GM18861 (cell line): ENCODE measurements at regions not wholly inside any gene's neighbourhood (a gene's known extent, or its start where the extent isn't known, plus 50 kb on each side); places are given as distances from the start of the nearest gene placed in this dataset.

Source experiments
- ATAC-seq: cut with Tn5 transposase; IDR thresholded peaks from one replicate; pipeline ENCODE4 v1.9.1; 2021; ENCODE audit not compliant: unreplicated experiment

- no peak for ATAC-seq
These were observed 231.6 kb upstream of the TAS2R1 start for GRCh38 chr5:9861666-9862256.

GRCh38 chr5:9859808-9860207, 229.7 kb upstream of the TAS2R1 start:
- ATAC-seq, result no peak

DNA sequence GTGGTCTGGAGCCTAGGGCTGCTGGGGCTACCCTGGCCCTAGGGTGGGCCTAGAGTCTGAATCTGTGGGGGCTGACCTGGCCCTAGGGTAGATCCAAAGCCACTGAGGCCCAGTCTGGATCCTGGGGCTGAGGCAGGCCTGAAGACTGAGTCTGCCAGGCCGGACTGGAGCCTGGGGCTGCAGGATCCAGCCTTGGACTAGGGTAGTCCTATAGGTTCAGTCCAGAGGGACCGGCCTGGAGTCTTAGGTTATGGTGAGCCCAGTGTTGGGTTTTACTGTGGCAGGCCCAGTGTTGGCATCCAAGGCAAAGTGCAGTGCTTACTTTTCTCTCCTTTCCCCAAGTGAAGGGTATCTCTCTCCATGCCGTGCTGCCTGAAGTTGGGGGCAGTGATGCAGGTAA, 227.9 kb upstream of the TAS2R1 start:
- ATAC-seq, result no peak

DNA sequence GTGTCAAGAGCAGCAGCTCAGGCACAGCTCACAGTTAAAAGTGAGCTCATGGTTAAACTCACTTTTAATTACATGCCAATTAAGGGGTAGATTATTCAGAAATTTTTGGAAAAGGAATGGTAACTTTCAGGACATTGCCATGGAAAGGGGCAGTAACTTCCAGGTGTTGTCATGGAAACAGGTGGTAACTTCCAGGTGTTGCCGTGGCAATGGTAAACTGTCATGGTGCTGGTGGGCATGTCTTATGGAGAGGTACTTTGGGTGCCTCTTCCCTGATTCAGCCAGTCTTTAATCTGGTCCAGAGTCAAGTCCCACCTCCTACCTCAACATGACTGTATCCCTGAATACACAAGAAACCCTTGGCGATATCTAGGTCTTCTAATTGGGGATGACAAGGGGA, 223.2 kb upstream of the TAS2R1 start:
- no peak for ATAC-seq

DNA sequence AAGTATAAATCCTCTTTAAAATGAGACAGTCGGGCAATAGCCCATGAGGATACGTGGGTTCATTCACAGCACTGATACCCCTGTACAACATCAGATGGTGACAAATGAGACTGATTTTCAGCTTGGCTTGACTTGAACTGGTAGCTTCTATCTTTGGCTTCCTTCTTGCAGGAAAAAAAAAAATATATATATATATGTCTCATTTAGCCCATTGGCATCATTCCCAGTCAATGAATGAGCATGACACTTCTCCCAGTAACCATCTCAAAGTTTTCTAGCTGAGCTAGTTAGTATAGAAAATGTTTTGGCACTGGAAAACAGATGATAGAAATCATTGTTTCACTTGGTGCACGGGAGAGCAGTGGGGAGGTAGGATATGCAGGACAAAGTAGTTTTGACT, 222.5 kb upstream of the TAS2R1 start:
- no peak for ATAC-seq

DNA sequence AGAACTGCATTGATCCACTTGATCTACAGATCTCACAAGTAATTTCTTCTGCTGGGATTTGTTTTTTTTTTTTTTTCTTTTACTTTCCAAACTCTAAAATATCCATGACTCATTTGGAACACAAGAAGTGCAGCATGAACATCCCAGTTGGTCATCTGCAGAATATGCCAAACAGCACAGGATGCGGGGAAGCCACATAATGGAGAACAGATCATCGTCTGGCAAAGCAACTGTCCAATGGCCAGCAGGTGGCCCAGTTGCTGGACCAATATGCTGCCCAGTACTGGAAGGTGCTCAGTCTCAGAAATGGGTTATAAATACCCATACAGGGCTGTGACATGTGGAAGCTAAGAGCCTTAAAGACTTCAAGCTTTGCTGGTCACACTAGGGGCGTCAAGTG, 221.3 kb upstream of the TAS2R1 start:
- no peak for ATAC-seq

DNA sequence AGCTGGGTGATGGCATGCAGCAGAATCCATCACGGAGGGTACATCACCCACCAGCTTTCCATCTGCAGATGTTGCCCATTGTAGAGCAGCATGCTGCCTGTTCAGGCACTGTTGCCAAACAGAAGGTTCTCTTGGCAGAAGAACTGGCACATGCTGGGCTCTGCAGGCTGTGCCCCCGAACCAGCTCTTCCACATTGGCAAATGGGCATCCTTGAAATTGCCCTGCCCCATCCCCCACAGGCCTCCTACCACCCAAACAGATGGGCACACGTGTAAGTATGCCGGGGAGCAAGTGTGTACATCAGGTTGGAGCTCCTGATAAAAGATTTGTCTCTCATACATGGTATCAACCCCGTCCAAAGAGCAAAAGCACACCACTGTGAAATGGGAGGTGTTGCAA, 220.3 kb upstream of the TAS2R1 start:
- ATAC-seq, result no peak

DNA sequence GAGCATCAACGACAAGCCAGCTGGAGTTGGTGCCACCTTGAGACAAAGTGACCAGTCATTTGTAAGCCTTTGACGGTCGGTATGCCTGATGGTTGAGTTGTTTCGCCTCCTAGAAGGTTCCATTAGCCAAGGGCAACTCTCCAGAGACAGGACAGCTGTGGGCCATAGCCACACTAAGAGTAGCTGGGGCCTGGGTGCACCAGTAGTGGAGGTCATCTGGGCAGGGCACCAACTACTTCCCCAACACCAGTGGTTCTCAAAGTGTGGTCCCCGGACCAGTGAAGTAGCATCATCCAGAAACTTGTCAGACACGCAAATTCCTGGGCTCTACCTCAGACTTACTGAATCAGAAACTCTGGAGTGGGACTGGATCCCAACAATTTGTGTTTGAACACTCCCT, 217.5 kb upstream of the TAS2R1 start:
- ATAC-seq, result no peak

DNA sequence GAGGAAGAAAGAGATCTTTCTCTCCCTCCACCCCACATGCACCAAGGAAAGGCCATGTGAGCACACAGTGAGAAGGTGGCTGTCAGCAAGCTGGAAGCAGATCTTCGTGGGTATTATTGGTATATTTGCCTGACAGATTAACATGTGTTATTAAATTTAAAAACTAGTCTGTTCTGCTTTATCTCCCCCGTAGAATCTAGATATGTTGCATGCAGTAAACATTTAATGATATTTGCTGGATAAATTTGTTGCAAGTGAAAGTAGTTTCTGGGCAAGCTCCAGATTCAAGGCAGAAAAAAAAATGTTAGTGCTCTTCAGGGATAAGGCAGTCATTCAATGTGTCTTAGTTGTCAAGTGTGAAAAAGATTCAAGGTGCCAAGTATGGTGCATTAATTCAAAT, 215.0 kb upstream of the TAS2R1 start:
- ATAC-seq, result no peak

DNA sequence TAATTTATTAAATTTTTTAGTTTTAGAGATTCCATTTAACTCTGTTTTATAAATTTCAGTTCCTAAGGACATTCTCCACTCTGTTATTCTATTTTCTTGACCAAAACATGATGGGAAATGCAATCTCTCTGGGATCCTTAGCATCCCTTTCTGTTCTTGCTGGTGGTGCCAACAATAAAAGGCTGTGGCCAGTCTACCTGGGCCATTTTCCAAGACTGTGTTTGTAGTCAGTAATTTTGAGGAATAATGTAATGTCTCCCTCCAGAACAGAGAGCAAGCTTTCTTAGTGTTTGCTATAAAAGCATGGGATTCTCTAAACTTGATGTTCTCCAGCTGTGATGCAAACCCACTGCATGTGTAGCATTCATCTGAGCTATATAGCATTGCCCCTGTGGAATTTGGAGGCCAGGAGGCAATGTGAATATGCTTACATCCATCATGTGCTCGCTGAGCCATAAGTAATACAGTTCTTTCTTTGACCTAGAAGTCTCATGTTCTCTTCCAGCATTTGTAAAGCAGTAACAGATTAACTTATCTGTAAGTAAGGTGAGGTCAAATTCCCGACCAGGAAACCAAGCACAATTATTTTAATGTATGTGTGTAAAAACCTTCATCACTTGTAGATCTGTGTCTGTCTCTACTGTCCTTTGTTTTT, 211.5 kb upstream of the TAS2R1 start:
- ATAC-seq, result no peak

- no peak for ATAC-seq
These were observed 208.8 kb upstream of the TAS2R1 start for GRCh38 chr5:9838916-9839315.

- ATAC-seq, result no peak
These were observed 205.0 kb upstream of the TAS2R1 start for GRCh38 chr5:9834871-9835770.

DNA sequence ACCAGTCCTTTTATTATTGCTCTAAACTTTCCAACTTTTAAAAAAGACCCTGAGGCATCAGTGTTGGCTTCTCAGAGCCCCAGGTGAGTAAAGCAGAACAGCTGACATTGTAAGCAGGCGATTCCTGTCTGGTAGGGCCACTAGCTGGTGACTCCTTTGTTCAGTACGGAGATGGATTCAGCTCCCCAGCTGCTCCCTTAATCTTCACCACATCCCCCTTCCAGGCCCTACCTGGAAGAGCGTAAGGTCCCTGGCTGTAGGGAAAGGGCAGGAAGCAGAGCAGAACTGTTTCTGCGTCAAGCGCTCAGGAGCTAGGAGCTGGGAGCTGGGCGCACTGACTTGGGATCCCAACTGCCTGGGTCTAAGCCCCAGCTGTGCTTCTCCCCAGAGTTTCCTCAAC, 203.7 kb upstream of the TAS2R1 start:
- no peak for ATAC-seq

- ATAC-seq, result no peak
These were observed 202.8 kb upstream of the TAS2R1 start for GRCh38 chr5:9832921-9833320.

DNA sequence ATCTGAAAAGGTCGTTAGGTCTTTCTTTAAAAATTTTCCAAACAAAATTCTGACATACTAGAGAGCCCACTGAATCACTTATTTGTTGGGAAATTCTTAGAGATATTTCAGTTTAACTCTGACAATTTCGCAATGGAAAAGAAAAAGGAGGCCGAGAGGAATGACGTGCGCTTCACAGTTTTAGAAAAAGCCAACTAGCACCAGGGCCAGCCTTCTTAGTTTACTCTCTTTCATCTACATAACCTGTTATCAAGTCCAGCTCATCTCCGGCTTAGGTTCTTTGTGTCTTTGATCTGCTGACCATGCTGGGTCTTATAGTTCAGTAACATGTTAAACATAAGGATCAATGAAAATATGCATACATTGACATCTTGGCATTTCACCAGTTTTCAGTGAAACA, 201.7 kb upstream of the TAS2R1 start:
- no peak for ATAC-seq

- no peak for ATAC-seq
These were observed 200.0 kb upstream of the TAS2R1 start for GRCh38 chr5:9830184-9830583.

- no peak for ATAC-seq
These were observed 199.5 kb upstream of the TAS2R1 start for GRCh38 chr5:9829621-9830020.

- no peak for ATAC-seq
These were observed 190.7 kb upstream of the TAS2R1 start for GRCh38 chr5:9820691-9821449.

GRCh38 chr5:9818340-9818845, 188.2 kb upstream of the TAS2R1 start:
- no peak for ATAC-seq

DNA sequence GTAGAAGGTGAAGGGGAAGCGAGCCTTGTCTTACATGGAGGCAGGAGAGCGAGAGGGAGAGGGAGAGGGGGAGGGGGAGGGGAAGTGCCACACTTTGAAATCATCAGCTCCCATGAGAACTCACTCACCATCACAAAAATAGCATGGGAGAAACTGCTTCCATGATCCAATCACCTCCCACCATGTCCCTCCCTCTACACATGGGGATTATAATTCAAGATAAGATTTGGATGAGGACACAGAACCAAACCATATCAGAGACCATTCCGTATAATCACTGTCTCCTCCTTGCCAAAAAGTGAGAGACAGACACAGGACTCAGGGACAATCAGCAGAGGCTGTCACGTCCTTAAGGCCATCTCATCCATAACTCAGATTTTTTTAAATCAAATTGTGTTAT, 187.7 kb upstream of the TAS2R1 start:
- ATAC-seq, result no peak

GRCh38 chr5:9815051-9815450, 184.9 kb upstream of the TAS2R1 start:
- ATAC-seq, result no peak
